ENCODE measurements at regions not wholly inside any gene's neighbourhood (a gene's known extent, or its start where the extent isn't known, plus 50 kb on each side); places are given as distances from the start of the nearest gene placed in this dataset.
"Not testable (repeated sequence)": the region's sequence is repeated elsewhere in the genome, so short reads cannot be mapped to it uniquely, and the experiment has no call there.

GRCh38 chr7:35931134-35931533 lies 130.3 kb downstream of the SEPTIN7 start:
- not testable (repeated sequence) for H3K9ac ChIP-seq (ENCODE audit: insufficient read length, low read depth); DNase-seq (ENCODE audit: low read depth, low spot score); H3K36me3 ChIP-seq (ENCODE audit: insufficient read depth, insufficient read length, low read length); H3K4me1 ChIP-seq (ENCODE audit: insufficient read depth, insufficient read length); H3K27me3 ChIP-seq (ENCODE audit: insufficient read depth, insufficient read length); H3K4me3 ChIP-seq (ENCODE audit: insufficient read length, low read depth); H3K9me3 ChIP-seq (ENCODE audit: insufficient read depth, low read length)

- not testable (repeated sequence) for H3K9me3 ChIP-seq (ENCODE audit: insufficient read depth, low read length); H3K4me3 ChIP-seq (ENCODE audit: insufficient read length, low read depth); H3K36me3 ChIP-seq (ENCODE audit: insufficient read depth, insufficient read length, low read length); DNase-seq (ENCODE audit: low read depth, low spot score); H3K27me3 ChIP-seq (ENCODE audit: insufficient read depth, insufficient read length); H3K9ac ChIP-seq (ENCODE audit: insufficient read length, low read depth); H3K4me1 ChIP-seq (ENCODE audit: insufficient read depth, insufficient read length)
Observed at GRCh38 chr7:35931551-35931950, 130.7 kb downstream of the SEPTIN7 start.

DNA sequence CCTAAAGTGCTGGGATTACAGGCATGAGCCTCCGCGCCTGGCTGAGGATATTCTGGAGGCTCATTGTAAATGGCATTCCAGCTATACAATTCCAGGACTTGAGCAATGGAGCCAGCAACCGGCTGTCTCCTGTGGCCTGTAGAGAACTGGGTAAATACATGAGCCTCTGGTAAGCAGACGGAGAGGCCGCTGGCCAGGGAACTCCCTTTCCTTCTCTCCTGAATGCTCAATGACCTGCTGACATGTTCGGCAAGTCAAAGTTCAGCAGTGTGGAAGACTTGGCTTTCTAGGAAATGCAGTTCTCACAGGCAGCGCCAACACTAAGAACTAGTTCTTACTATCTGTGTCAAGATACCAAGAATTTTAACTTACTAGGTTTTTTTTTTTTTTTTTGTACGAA lies 139.8 kb downstream of the SEPTIN7 start:
- not testable (repeated sequence) for H3K9me3 ChIP-seq (ENCODE audit: insufficient read depth, low read length); H3K27me3 ChIP-seq (ENCODE audit: insufficient read depth, insufficient read length); DNase-seq (ENCODE audit: low read depth, low spot score); H3K4me3 ChIP-seq (ENCODE audit: insufficient read length, low read depth); H3K4me1 ChIP-seq (ENCODE audit: insufficient read depth, insufficient read length); H3K36me3 ChIP-seq (ENCODE audit: insufficient read depth, insufficient read length, low read length); H3K9ac ChIP-seq (ENCODE audit: insufficient read length, low read depth)

- H3K36me3 ChIP-seq (ENCODE audit: insufficient read depth, insufficient read length, low read length); DNase-seq (ENCODE audit: low read depth, low spot score); H3K9me3 ChIP-seq (ENCODE audit: insufficient read depth, low read length); H3K4me3 ChIP-seq (ENCODE audit: insufficient read length, low read depth); H3K4me1 ChIP-seq (ENCODE audit: insufficient read depth, insufficient read length); H3K9ac ChIP-seq (ENCODE audit: insufficient read length, low read depth); H3K27me3 ChIP-seq (ENCODE audit: insufficient read depth, insufficient read length): not testable (repeated sequence)
Observed at GRCh38 chr7:35945621-35946020, 144.8 kb downstream of the SEPTIN7 start.

- H3K9me3 ChIP-seq (ENCODE audit: insufficient read depth, low read length); H3K27me3 ChIP-seq (ENCODE audit: insufficient read depth, insufficient read length); H3K4me3 ChIP-seq (ENCODE audit: insufficient read length, low read depth); H3K9ac ChIP-seq (ENCODE audit: insufficient read length, low read depth); DNase-seq (ENCODE audit: low read depth, low spot score); H3K36me3 ChIP-seq (ENCODE audit: insufficient read depth, insufficient read length, low read length); H3K4me1 ChIP-seq (ENCODE audit: insufficient read depth, insufficient read length): not testable (repeated sequence)
Observed at GRCh38 chr7:35955735-35956134, 154.9 kb downstream of the SEPTIN7 start.

DNA sequence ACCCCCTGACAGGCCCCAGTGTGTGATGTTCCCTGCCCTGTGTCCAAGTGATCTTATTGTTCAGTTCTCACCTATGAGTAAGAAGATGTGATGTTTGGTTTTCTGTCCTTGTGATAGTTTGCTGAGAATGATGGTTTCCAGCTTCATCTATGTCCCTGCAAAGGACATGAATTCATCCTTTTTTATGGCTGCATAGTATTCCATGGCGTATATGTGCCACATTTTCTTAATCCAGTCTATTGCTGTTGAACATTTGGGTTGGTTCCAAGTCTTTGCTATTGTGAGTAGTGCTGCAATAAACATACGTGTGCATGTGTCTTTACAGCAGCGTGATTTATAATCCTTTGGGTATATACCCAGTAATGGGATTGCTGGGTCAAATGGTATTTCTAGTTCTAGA lies 156.1 kb downstream of the SEPTIN7 start:
- not testable (repeated sequence) for H3K4me3 ChIP-seq (ENCODE audit: insufficient read length, low read depth); H3K36me3 ChIP-seq (ENCODE audit: insufficient read depth, insufficient read length, low read length)

DNA sequence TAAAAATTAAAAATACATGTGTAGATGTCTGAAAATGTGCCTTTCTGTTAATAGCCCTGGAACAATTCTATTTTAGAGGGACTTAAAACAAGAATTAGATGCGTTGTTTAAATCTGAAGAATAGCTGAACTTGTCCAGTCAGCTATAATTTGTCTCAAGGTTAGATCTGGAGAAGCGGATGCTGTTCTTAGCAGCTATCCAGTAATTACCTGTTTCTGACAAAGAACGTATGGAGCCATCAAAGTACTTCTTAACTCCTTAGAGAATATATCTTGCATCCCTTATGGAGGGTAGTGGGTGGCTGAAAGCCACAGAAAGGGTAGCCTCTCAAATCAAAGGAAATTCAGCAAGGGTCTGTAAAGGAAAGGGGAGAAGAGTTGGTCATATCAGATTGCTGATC lies 160.4 kb downstream of the SEPTIN7 start:
- not testable (repeated sequence) for DNase-seq (ENCODE audit: low read depth, low spot score); H3K36me3 ChIP-seq (ENCODE audit: insufficient read depth, insufficient read length, low read length); H3K4me3 ChIP-seq (ENCODE audit: insufficient read length, low read depth); H3K9ac ChIP-seq (ENCODE audit: insufficient read length, low read depth); H3K27me3 ChIP-seq (ENCODE audit: insufficient read depth, insufficient read length); H3K4me1 ChIP-seq (ENCODE audit: insufficient read depth, insufficient read length); H3K9me3 ChIP-seq (ENCODE audit: insufficient read depth, low read length)

More for the DNA sequence above, 156.1 kb downstream of the SEPTIN7 start:
- H3K4me1 ChIP-seq (ENCODE audit: insufficient read depth, insufficient read length); H3K9me3 ChIP-seq (ENCODE audit: insufficient read depth, low read length); DNase-seq (ENCODE audit: low read depth, low spot score); H3K27me3 ChIP-seq (ENCODE audit: insufficient read depth, insufficient read length); H3K9ac ChIP-seq (ENCODE audit: insufficient read length, low read depth): not testable (repeated sequence)

GRCh38 chr7:35962607-35963006 lies 161.8 kb downstream of the SEPTIN7 start:
- not testable (repeated sequence) for DNase-seq (ENCODE audit: low read depth, low spot score); H3K4me1 ChIP-seq (ENCODE audit: insufficient read depth, insufficient read length); H3K27me3 ChIP-seq (ENCODE audit: insufficient read depth, insufficient read length); H3K9me3 ChIP-seq (ENCODE audit: insufficient read depth, low read length); H3K4me3 ChIP-seq (ENCODE audit: insufficient read length, low read depth); H3K36me3 ChIP-seq (ENCODE audit: insufficient read depth, insufficient read length, low read length); H3K9ac ChIP-seq (ENCODE audit: insufficient read length, low read depth)

GRCh38 chr7:35967366-35968139 lies 166.7 kb downstream of the SEPTIN7 start:
- Histone ChIP-seq H3K4me1 (ENCODE audit: insufficient read depth, insufficient read length) (no peaks in the 10 kb centered on the region), H3K27me3 (ENCODE audit: insufficient read depth, insufficient read length) (no peaks in the 10 kb centered on the region), H3K9me3 (ENCODE audit: insufficient read depth, low read length) (peaks cover 9% of the 10 kb centered on the region; the same call in 1 of the 2 replicates), H3K9ac (ENCODE audit: insufficient read length, low read depth) (no peak overlapping the region), H3K4me3 (ENCODE audit: insufficient read length, low read depth) (no peak overlapping the region), H3K36me3 (ENCODE audit: insufficient read depth, insufficient read length, low read length) (no peaks in the 10 kb centered on the region)
- DNase-seq (ENCODE audit: low read depth, low spot score) = no peak
- TF ChIP-seq ZNF274 (IDR thresholded peaks at IDR 0.05; ENCODE audit: low read depth, low read length) (no peak), YY1 (IDR thresholded peaks at IDR 0.05; ENCODE audit: insufficient read depth, insufficient read length) (no peak), SUZ12 (IDR thresholded peaks at IDR 0.05; ENCODE audit: extremely low read depth, insufficient read depth, insufficient read length) (no peak)
